ENCODE measurements at regions not wholly inside any gene's neighbourhood (a gene's known extent, or its start where the extent isn't known, plus 50 kb on each side); places are given as distances from the start of the nearest gene placed in this dataset.

GRCh38 chr2:186941853-186942252 is 92.9 kb upstream of the ZSWIM2 start:
- Histone ChIP-seq H3K9me3 (no peaks in the 10 kb centered on the region), H3K36me3 (replicated peaks in 1 of 2; ENCODE audit: insufficient read depth in 1 of 2, low read depth in 2 of 2) (no peaks in the 10 kb centered on the region), H3K4me1 (no peaks in the 10 kb centered on the region), H3K27me3 (no peaks in the 10 kb centered on the region), H3K4me3 (no peak overlapping the region), H3K27ac (no peak overlapping the region)
- intact Hi-C loops (cut with DNase I), result no loop called here
- 16 to 48% methylated on average over 1 of the region's 1 CpG for WGBS, 2 donors
- no peak for DNase-seq
- ATAC-seq, result no peak
- TF ChIP-seq CTCF (IDR thresholded peaks at IDR 0.05), result no peak
- TF ChIP-seq POLR2A (IDR thresholded peaks at IDR 0.05), result no peak

GRCh38 chr2:186940463-186940862 is 91.5 kb upstream of the ZSWIM2 start:
- DNase-seq (no peak), ATAC-seq (no peak)
- WGBS, 2 donors, result 36 to 50% methylated on average over 2 of the region's 2 CpGs
- intact Hi-C loops (cut with DNase I), result no loop called here
- H3K36me3 ChIP-seq (replicated peaks in 1 of 2; ENCODE audit: insufficient read depth in 1 of 2, low read depth in 2 of 2), result no peaks in the 10 kb centered on the region
- no peak overlapping the region for H3K27ac ChIP-seq
- TF ChIP-seq POLR2A (IDR thresholded peaks at IDR 0.05) (no peak), CTCF (IDR thresholded peaks at IDR 0.05) (no peak)
- H3K4me3 ChIP-seq, result no peak overlapping the region
- H3K27me3 ChIP-seq, result no peaks in the 10 kb centered on the region
- H3K9me3 ChIP-seq, result no peaks in the 10 kb centered on the region
- H3K4me1 ChIP-seq, result no peaks in the 10 kb centered on the region

- Histone ChIP-seq H3K27ac (no peak overlapping the region), H3K27me3 (no peaks in the 10 kb centered on the region), H3K4me1 (no peaks in the 10 kb centered on the region), H3K4me3 (no peak overlapping the region), H3K9me3 (no peaks in the 10 kb centered on the region), H3K36me3 (replicated peaks in 1 of 2; ENCODE audit: insufficient read depth in 1 of 2, low read depth in 2 of 2) (no peaks in the 10 kb centered on the region)
- TF ChIP-seq CTCF (IDR thresholded peaks at IDR 0.05), result no peak
- no peak for TF ChIP-seq POLR2A (IDR thresholded peaks at IDR 0.05)
- intact Hi-C loops (cut with DNase I), result no loop called here
- 66 to 70% methylated on average over 4 of the region's 4 CpGs for WGBS, 2 donors
- DNase-seq (no peak), ATAC-seq (no peak)
Observed at GRCh38 chr2:186934420-186934819, 85.5 kb upstream of the ZSWIM2 start.

- DNase-seq, result no peak
- H3K27me3 ChIP-seq, result no peaks in the 10 kb centered on the region
- intact Hi-C loops (cut with DNase I), result no loop called here
- H3K4me1 ChIP-seq, result no peaks in the 10 kb centered on the region
- no peak for TF ChIP-seq POLR2A (IDR thresholded peaks at IDR 0.05)
- no peak for TF ChIP-seq CTCF (IDR thresholded peaks at IDR 0.05)
- H3K4me3 ChIP-seq, result no peak overlapping the region
- no peak overlapping the region for H3K27ac ChIP-seq
- H3K36me3 ChIP-seq (replicated peaks in 1 of 2; ENCODE audit: insufficient read depth in 1 of 2, low read depth in 2 of 2), result no peaks in the 10 kb centered on the region
- no peak for ATAC-seq
- no peaks in the 10 kb centered on the region for H3K9me3 ChIP-seq
Observed at GRCh38 chr2:186927867-186928191, 78.9 kb upstream of the ZSWIM2 start.

- no peak for TF ChIP-seq POLR2A (IDR thresholded peaks at IDR 0.05)
- TF ChIP-seq CTCF (IDR thresholded peaks at IDR 0.05), result no peak
- no peak overlapping the region for H3K27ac ChIP-seq
- H3K9me3 ChIP-seq, result no peaks in the 10 kb centered on the region
- no peaks in the 10 kb centered on the region for H3K27me3 ChIP-seq
- WGBS, 2 donors, result 94 to 96% methylated on average over 4 of the region's 4 CpGs
- H3K4me3 ChIP-seq, result no peak overlapping the region
- DNase-seq (no peak), ATAC-seq (no peak)
- H3K36me3 ChIP-seq (replicated peaks in 1 of 2; ENCODE audit: insufficient read depth in 1 of 2, low read depth in 2 of 2), result no peaks in the 10 kb centered on the region
- H3K4me1 ChIP-seq, result no peaks in the 10 kb centered on the region
- intact Hi-C loops (cut with DNase I), result no loop called here
Observed at GRCh38 chr2:186927185-186927866, 78.4 kb upstream of the ZSWIM2 start.

Measured in body of pancreas (tissue), 4 donors.